ENCODE measurements at regions not wholly inside any gene's neighbourhood (a gene's known extent, or its start where the extent isn't known, plus 50 kb on each side); places are given as distances from the start of the nearest gene placed in this dataset.

DNA sequence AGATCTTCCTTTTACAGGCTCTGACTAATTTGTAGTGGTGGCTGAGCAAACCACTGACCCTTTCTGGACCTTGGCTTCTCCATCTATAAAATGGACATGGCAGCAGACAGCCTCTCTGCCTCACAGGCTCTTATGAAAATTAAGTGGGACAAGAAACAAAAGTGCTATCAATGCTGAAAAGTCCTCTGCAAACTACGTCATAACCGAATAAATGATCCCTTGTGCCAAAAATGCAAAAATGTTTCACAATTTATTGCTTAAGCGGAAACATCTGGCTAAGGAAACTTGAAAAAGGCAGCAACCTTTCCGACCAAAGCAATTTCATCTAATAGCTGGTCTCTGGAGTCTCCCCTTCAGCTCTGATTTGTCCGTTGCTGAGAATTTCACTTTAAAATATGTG lies 108.5 kb upstream of the PLXNC1 start:
- intact Hi-C loops (cut with micrococcal nuclease) = no loop called here
- Histone ChIP-seq H3K4me2 (ENCODE audit: insufficient read depth, low read length) (no peak overlapping the region), H3K36me3 (ENCODE audit: control insufficient read depth, insufficient read depth, low read length) (no peaks in the 10 kb centered on the region), H3K4me1 (replicated peaks in 1 of 2; ENCODE audit: control insufficient read depth in 2 of 2, insufficient read depth in 2 of 2, low read length in 2 of 2) (no peaks in the 10 kb centered on the region), H3K4me3 (no peak overlapping the region), H3K9me3 (replicated peaks; ENCODE audit: control insufficient read depth, insufficient read depth, low read depth, low read length) (no peaks in the 10 kb centered on the region), H3K79me2 (ENCODE audit: control insufficient read depth, insufficient read depth, low read length) (no peaks in the 10 kb centered on the region), H3K9ac (ENCODE audit: insufficient read depth in 1 of 2, low read depth in 2 of 2, low read length in 2 of 2) (no peak overlapping the region), H3K27ac (ENCODE audit: extremely low read depth, low read depth, low read length) (no peak overlapping the region), H2AFZ (ENCODE audit: low read depth, low read length) (no peak overlapping the region), H3K9me1 (ENCODE audit: control insufficient read depth, insufficient read depth, low read length) (no peaks in the 10 kb centered on the region), H3K27me3 (ENCODE audit: control insufficient read depth in 2 of 2, insufficient read depth in 2 of 2, low read length in 2 of 2) (peaks cover 0 to 5% of the 10 kb centered on the region in 2 experiments; a peak in 2 of 5 replicates), H4K20me1 (replicated peaks; ENCODE audit: control insufficient read depth, insufficient read depth, low read length) (no peaks in the 10 kb centered on the region)
- no peak for DNase-seq (ENCODE audit: extremely low read depth in 1 of 4, low spot score in 3 of 4)
- ChIA-PET CTCF (ENCODE audit: low intra/inter-chr PET ratio) (no interaction called here), POLR2A (interaction anchor here (0.6 to 1.2 kb wide), 3 partner anchors 16 to 255 kb away, joined by 3 to 5 read pairs (median 5); no protein-coding TSS in a partner anchor)
- FAIRE-seq = no peak
- no peak for ATAC-seq
- 13% methylated on average over 5 of the region's 5 CpGs for WGBS (ENCODE audit: insufficient coverage, low coverage, missing lambda C conversion rate)
- in situ Hi-C loops (cut with MboI) = no loop called here
- BruUV-seq (replicated peaks) = no TSS peak
- TF ChIP-seq, protein P1, sequence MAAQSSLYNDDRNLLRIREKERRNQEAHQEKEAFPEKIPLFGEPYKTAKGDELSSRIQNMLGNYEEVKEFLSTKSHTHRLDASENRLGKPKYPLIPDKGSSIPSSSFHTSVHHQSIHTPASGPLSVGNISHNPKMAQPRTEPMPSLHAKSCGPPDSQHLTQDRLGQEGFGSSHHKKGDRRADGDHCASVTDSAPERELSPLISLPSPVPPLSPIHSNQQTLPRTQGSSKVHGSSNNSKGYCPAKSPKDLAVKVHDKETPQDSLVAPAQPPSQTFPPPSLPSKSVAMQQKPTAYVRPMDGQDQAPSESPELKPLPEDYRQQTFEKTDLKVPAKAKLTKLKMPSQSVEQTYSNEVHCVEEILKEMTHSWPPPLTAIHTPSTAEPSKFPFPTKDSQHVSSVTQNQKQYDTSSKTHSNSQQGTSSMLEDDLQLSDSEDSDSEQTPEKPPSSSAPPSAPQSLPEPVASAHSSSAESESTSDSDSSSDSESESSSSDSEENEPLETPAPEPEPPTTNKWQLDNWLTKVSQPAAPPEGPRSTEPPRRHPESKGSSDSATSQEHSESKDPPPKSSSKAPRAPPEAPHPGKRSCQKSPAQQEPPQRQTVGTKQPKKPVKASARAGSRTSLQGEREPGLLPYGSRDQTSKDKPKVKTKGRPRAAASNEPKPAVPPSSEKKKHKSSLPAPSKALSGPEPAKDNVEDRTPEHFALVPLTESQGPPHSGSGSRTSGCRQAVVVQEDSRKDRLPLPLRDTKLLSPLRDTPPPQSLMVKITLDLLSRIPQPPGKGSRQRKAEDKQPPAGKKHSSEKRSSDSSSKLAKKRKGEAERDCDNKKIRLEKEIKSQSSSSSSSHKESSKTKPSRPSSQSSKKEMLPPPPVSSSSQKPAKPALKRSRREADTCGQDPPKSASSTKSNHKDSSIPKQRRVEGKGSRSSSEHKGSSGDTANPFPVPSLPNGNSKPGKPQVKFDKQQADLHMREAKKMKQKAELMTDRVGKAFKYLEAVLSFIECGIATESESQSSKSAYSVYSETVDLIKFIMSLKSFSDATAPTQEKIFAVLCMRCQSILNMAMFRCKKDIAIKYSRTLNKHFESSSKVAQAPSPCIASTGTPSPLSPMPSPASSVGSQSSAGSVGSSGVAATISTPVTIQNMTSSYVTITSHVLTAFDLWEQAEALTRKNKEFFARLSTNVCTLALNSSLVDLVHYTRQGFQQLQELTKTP (IDR thresholded peaks at IDR 0.05; ENCODE audit: low read depth in 1 of 2, partially characterized antibody in 2 of 2) = no peak
- TF ChIP-seq ZNF766 (CRISPR knock-in tag; conservative IDR thresholded peaks at IDR 0.05) (no peak), NFXL1 (CRISPR knock-in tag; IDR thresholded peaks at IDR 0.05) (no peak)
- TF ChIP-seq, protein P2, sequence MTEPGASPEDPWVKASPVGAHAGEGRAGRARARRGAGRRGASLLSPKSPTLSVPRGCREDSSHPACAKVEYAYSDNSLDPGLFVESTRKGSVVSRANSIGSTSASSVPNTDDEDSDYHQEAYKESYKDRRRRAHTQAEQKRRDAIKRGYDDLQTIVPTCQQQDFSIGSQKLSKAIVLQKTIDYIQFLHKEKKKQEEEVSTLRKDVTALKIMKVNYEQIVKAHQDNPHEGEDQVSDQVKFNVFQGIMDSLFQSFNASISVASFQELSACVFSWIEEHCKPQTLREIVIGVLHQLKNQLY (CRISPR knock-in tag; conservative IDR thresholded peaks at IDR 0.05) = no peak
- TF ChIP-seq, protein P3, sequence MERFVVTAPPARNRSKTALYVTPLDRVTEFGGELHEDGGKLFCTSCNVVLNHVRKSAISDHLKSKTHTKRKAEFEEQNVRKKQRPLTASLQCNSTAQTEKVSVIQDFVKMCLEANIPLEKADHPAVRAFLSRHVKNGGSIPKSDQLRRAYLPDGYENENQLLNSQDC (CRISPR knock-in tag; IDR thresholded peaks at IDR 0.05) = no peak

Data from K562 (cell line).